GM19455 (cell line): ENCODE measurements at regions not wholly inside any gene's neighbourhood (a gene's known extent, or its start where the extent isn't known, plus 50 kb on each side); places are given as distances from the start of the nearest gene placed in this dataset.

Experiments used
- ATAC-seq: cut with Tn5 transposase; IDR thresholded peaks from one replicate; pipeline ENCODE4 v1.9.1; 2021; ENCODE audit not compliant: unreplicated experiment

DNA sequence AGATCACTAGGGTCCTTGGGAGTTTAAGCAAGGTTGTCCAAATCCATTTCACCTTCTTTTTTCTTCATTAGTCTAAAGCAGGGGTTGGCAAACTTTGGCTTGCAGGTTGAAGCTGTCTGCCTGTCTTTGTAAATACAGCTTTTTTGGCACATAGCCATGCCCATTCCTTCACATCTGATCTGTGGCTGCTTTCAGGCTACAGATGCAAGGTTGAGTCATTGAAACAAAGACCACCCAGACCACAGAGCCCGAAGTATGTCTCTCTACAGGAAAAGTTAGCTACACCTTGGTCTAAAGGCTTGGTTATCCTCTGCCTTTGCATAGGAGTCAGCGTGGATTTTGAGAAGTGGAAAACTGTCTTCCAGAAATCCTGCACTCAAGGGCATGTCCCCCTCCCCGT, 238.1 kb upstream of the STS start:
- no peak for ATAC-seq

DNA sequence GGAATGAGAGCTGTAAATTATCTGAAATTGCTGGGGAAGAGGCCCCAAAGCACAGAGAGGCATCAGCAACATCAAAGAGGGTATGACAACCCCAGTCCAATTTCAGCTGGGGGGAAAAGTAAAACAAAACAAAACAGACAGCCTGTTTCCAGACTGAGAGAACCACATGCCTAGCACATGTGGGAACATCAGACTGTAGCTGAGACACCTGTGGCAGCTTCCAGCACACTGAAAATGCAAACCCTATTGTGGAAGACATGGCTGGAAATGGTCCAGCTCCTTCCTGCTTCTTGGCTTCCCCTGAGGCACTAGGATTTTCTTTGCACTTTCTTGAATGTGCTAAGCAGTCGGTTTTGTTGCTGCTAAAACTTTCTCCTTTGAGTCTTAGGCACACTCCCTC, 240.9 kb upstream of the STS start:
- ATAC-seq: no peak

DNA sequence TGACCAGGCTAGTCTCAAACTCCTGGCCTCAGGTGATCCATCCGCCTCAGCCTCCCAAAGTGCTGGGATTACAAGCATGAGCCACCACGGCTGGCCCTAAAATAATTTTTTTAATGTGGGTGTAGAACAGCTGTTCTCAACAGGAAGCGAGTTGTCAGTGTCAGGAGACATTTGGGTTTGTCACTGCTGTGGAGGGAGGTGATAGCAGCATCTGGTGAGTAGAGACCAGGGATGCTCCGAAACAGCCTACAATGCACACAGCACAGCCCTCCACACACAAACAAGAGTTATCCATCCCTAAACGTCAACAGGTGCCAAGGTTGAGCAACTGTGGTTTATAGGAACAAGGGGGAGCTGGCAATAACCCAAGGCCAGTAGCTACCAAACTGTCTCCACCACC, 243.4 kb upstream of the STS start:
- ATAC-seq: no peak

DNA sequence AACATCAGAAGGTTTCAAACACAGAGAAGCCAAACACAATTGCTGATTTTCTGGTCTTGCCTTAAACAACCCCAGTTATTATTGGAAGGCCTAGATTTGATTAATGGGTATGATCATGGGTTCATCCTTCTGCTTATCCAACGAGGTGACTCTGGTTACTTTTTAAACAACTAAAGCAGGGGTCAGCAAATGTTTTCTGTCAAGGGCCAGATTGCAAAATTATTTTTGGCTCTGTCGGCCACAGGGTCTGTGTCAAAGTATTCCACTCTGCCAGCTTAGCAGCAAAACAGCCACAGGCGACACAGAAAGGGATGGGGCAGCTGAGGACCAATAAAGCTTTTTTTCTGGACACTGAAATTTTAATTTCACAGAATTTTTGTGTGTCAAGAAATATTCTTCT, 249.1 kb upstream of the STS start:
- no peak for ATAC-seq

DNA sequence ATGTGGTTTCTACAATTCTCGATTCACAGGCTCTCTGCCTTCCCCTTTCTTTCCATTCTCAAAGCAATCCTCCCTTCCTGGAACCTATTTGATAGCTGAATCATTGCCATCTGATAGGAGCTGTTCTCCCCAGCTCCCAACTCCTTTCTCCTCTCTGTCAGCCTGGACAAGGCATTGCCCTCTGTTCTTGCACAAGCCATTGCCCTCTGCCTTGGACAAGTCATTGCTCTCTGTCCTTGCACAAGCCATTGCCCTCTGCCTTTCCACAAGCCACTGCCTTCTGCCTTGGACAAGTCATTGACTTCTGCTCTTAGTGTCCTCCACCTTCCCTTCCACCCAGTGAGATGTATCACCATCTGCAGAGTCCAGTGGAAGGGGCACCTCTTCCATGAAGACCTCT, 256.1 kb upstream of the STS start:
- ATAC-seq: no peak

DNA sequence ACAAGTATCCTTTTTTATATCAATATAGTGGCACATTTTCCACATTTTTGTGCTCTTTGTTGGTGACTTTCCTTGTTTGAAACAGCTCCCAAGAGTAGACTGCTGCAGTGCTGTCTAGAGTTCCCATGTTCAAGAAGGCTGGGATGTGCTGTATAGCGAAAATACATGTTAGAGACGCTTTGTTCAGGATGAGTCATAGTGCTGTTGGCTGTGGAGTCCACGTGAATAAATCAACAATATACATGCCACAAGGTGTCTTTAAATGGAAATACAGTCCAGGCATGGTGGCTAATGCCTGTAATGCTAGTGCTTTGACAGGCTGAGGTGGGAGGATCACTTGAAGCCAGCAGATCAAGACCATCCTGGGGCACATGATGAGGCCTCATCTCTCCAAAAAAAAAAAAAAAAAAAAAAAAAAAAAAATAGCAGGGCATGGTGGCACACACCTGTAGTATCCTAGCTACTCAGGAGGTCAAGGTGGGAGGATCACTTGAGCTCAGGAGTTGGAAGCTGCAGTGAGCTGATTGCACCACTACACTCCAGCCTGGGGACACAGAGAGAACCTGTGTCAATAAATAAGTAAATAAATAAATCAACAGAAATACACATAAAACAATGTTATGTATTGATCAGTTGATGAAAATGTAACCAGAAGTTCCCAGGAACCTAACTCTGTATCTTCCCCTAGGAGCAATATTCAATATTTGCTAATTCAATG, 256.8 kb upstream of the STS start:
- ATAC-seq: no peak

DNA sequence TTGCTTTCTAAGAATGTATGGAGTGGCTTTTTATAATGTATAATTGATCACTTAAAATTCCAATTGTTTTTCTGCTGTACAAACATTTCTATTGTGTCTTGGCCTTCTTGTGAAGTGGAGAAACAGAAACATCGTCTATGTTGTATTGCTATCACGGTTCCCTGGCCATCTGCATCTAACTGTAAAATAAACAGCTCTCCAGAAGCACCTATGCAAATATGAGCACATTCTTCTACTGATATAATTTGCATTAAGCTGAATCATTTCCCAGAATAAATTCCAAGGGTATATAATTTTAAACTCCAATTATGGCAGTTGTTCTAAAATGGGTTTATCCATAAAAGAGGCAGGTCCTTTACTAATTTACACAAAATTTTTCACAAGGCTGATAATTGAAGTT, 261.6 kb upstream of the STS start:
- ATAC-seq: no peak

DNA sequence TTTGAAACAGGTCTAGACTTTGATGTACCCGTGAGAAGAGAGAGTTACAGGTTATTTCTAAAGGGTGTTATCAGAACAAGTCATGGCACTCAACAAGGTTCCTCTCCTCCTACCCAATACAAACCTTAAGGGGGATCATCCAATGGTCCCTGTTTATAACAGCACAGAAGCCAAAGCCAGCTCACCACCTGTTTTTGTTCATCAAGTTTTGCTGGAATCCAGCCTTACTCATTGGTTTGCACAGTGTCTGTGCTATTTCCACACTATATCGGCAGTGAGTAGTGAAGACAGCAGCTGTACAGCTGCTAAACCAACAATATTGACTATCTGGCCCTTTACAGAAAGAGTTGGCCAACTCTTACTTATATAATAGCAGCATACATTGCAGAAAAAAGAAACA, 262.1 kb upstream of the STS start:
- no peak for ATAC-seq

DNA sequence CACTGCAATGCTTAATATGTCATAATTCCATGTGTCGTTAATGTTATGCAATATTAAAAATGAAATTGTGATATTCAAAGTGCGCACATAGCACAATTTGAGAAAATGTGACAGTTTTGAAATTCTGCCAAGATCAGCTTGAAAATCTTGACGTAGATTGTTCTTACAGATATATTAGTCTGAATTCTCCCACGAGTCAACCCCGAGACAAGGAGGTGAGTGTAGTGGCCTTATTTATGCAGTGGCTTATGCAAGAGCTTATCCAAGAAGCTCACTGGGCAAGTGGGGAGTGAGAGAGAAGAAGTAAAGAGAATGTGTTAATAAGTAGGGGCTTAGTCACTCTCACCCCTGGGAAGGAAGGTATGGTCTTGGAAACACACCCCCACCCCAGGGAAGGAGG, 286.1 kb upstream of the STS start:
- ATAC-seq: no peak

DNA sequence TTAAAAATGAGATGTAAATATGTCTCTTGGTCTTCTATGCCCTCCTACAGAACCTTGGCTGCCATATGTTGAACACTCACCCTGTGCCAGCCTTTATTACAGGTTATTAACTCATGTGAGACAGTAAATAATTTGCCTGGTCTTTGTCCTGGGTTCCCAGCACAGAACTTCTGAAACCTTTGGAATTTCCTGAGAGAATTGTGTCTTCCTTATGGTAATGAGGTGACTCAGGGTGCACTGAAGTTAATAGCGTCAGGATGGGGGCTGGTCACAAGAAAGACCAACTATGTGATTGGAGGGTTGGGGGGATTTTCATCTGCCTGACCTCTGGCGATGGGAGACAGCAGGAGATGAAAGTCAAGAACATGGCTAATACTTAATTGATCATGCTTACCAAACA, 289.8 kb upstream of the STS start:
- ATAC-seq: no peak

DNA sequence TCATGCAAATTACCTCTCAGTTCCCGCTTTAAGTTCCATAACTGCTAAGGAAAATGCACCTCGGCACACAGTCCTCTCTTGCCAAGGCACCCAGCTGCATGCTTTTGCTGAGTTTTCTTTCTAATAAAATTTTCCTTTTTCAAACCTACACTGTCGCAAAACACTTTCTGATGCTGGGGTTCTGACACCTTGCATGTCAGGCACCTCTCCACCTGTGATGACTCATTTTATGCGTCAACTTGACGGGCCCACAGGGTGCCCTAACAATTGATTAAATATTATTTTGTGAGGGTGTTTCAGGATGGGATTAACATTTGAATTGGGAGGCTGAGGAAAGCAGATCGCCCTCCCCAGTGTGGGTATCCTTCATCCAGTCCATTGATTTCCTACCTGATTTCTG, 291.0 kb upstream of the STS start:
- no peak for ATAC-seq

DNA sequence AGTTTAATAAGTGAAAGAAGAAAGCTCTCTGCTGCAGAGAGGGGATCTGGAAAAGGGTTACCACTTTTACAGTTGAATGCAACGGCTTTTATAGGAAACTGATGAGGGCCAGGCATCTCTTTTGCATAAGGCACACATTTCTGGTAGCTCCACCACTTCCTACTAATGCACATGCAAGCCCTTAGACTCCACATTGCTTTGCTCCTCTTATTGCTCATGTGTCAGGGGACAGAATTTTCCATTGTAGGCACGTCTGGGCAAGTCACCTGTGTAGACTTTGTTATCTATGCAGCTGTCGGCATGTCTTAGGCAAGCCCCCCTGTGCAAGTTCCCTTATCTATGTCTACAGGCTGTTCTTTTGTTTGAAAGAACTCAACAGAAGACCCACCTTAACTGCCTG, 294.6 kb upstream of the STS start:
- no peak for ATAC-seq

DNA sequence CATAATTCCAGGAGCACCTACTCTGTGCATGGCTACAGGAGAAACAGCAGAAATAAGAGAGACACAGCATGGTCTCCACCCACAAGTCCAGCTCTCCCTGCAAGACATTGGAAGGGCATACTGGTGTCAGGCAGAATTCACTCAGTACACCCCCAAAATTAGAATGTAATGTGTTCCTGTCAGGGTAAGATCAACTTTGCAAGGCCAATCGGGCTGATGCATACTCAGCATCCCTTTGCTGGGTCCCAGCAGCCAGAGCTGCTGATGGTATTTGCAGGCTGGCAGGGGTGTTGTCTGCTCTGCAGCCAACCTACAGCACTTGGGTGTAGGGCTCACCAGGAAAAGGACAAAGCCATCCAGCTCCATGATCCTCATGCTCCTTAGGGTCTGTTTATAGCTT, 295.4 kb upstream of the STS start:
- ATAC-seq: no peak

DNA sequence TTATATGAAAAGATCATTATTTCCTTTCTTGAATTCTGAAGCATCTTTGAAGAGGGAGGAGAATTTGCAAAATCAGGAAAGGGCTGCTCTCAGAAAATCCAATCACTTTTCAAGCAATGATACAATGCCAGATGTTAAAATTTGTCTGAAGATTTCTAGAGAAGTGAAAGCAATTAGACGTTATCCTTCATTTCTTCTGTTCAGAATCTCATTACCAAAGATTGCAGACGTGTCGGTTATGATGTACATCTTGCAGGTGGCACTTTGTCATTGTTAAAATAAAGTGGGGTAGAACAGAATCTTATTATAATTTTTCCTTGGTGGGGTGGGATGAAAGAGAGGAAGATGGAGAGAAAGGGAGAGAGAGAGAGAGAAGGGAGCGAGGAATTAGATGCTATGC, 296.4 kb upstream of the STS start:
- ATAC-seq: no peak

DNA sequence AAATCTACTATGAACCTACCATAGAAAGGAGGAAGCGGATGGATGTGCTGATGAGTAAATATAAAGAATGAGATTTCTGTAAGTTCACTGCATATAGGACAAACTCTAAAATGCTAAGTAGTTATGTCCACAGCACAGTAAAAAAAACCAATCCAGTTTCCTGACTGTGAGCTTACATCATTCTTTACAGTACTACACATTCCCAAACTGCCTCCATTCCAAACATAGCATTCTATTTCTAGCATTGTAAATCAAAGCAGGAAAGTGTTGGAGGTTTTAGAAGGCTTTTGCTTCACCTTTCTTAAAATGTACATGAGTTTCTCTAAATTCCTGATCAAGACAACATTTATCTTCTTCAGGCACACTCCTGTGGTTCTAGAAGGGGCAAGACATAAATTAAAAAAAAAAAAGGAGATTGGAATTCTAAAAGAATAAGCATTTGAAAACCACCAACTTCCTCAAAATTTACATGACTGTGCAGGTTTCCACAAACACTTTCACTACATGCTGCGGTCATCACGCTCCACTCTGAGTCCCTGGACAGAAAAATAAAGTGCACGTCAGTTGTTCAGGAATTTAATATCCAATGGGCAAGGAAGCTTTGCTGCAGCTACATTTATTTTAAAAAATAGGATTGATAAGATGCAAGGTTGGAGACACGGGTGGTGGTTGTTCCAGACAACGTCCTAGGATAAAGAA, 297.6 kb upstream of the STS start:
- no peak for ATAC-seq

DNA sequence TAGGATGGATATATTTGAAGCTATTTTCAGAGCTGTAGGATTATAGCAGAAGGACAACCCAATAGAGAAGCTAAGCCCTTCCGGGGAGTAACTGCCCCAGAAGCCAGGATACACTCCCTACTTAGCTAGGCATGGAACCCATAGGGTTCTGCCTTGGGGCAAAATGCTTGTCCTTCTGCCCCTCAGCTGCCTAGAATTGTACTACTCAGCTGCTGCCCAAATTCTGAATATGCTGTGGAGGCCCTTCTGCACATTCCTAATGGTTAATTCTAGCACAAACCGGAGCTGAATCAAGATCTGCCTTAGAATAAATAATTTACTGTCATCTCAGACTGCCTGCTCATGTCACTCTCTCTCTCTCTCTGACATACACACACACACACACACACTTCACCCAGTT, 297.7 kb upstream of the VCX3A start:
- no peak for ATAC-seq

DNA sequence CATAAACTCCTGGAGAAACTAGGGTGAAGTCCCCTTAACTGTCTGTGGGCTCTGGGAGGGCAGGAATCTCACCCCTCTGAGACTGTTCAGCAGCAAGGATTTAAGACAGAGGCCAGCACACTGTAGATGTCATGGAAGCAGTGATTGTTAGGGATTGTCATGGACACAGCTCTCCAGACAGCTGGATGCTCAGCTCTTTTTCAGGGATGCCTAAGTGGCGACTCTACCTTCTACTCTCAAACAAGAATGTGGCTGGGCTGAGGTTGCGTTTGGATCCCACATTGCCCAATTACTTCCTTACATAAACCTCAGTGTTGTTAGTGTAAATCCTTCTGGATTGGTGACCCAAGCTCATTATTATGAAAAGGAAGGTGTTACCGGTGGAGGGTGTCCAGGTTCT, 291.9 kb upstream of the VCX3A start:
- ATAC-seq: no peak

DNA sequence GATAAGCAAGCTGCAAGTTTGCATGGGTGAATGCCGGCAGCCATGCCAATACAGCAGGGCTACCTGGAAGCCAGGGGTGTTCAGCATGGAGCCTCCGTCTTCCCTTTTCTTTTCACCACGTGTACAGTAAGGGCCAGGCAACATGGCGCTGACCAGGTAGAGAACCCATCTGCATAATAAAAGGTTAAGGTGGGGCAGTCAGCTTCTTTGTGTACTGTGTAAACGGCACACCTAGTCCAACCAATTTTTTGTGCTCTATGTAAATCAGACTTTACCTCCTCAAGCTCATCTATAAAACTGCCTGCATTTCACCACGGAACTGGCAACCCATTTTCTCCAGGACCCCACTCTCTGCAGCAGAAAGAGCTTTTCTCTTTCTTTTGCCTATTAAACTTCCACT, 286.8 kb upstream of the VCX3A start:
- ATAC-seq: no peak

DNA sequence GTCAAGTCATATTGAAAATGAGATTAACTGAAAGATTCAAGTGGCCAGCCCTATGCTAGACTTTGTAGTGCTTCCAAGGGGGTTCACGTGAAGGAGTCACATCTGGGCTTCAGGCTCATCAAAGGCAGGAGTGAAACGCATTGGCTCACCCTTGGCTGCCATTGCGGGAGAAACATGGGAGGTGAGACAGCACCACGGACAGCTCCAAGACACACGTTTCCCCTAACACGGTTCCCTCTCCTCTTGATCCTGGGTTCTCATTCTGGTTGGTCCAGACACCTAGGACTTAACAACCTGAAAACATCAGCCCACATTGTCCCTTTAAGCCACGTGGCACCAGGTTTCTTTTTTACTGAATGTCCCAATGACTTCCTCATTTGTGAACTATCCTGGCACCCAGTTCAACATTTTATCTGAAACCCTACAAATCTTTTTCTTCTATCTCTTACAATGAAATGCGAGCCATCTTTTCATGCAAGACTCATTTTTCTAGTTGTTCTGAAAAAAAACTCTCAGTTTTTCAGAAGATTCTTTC, 279.0 kb upstream of the VCX3A start:
- no peak for ATAC-seq

DNA sequence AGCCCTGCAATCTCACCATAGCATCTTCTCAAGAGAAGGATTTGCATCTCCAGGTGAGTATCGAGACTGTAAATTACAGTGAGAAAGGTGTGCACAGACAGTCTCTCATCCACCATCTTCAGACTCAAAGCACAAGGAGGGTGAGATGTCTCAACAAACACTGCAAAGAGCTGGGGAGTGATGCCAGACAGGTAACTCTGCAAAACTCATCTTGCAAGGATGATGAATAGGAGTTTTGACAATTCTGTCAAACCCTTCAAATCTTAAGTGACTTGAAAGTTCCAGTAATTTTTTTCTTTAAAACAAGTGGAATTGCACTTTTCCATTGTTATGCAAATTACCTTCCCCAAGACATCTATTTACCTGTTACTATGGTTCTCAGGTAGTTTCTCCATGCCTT, 277.2 kb upstream of the VCX3A start:
- no peak for ATAC-seq

DNA sequence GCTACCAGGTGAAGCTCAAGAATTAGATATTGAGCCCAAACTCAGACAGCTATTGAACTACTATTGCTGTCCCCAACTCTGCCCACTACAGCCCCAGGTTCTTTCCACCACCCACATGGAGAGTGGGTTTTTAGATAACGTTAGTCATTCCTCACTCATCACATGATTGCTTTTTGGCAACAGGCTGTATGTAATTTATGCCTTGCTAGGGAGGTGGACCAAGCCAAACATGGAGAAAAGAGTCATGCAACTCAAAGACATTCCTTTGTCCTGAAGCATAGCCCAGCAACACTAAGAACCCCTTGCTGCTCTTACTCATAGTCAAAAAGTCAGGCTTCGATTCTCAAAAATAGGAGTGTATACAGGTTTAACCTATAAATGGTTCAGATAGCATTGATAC, 275.9 kb upstream of the VCX3A start:
- no peak for ATAC-seq

DNA sequence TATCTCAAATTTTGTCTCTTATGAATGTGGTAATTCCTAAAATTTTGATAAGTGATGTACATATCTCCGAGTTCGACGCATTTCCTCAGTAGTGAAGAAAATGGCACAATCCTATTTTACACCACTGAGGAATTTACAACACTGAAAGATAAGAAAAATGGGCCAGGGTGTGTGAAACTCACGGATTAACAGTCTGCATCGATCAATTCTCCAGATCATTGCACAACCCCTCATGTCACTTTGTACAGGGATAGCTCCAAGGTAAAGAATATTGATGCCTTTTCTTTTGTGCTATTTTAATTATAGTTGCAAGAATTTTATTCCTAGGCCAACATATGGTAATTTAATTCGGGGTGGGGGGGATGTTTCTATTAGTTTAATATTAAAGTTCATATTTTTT, 268.7 kb upstream of the VCX3A start:
- ATAC-seq: no peak

DNA sequence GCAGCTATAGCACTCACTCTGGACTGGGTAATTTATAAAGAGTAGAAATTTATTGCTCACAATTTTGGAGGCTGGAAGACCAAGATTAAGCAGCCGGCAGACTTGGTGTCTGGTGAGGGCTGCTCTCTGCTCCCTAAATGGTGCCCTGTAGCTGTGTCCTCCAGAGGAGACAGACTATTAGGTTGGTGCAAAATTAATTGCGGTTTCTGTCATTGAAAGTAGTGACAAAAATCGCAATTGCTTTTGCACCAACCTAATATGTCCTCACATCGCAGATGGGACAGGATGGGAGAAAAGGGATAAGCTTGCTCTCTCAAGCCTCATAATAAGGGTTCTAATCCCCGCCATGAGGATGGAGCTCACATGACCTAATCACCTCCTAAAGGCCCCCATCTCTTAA, 258.1 kb upstream of the VCX3A start:
- ATAC-seq: no peak
